Ovary (tissue), 3 donors: ENCODE measurements at regions not wholly inside any gene's neighbourhood (a gene's known extent, or its start where the extent isn't known, plus 50 kb on each side); places are given as distances from the start of the nearest gene placed in this dataset.

ENCODE experiments used
- CTCF ChIP-seq, 3 donors: fragments of 450-650 bp in 2 of 3; fragments of 200-600 bp in 1 of 3; IDR thresholded peaks; one replicate each; pipeline versions ENCODE4 v1.5.1 to v1.8.0; 2016 to 2022; ENCODE audit warnings: antibody characterized with exemption in 3 of 3, mild to moderate bottlenecking in 1 of 3
- EP300 ChIP-seq: sonication (generic); formaldehyde crosslinking; IDR thresholded peaks from one replicate; pipeline ENCODE4 v1.6.1; 2017; ENCODE audit warnings: antibody characterized with exemption
- POLR2A ChIP-seq: fragments of 450-650 bp; IDR thresholded peaks from one replicate; pipeline ENCODE4 v1.6.1; 2017; ENCODE audit warnings: antibody characterized with exemption, mild to moderate bottlenecking, moderate library complexity
- donor health status: DM: no; HTN: no; CAD: no.

DNA sequence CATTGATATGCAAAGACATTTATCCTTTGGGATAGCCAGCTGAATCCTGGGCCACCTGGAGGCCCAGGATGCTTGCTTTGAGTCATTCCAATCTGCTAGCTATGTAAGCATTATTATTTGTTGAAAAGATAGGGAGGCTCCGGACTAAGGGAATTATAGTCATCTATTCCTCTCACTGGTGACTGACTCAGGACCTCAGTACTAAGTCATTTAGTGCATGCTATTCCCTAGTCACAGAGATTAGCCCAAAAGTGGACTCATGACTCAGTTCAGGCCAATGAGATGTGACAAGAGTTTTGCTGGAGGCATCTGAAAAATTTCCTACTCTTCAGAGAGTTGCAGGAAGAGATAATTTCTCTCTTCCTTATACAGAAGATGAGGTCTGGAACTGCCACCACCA is 67.9 kb upstream of the ITM2B start:
- TF ChIP-seq CTCF (IDR thresholded peaks at IDR 0.05) (no peak), POLR2A (no peak), EP300 (no peak)
